Neural cell (in vitro differentiated cells): ENCODE measurements at regions not wholly inside any gene's neighbourhood (a gene's known extent, or its start where the extent isn't known, plus 50 kb on each side); places are given as distances from the start of the nearest gene placed in this dataset.

Source experiments
- H2AFZ ChIP-seq: fragments of 200-600, 300-800 bp; sonication (generic), shearing (Covaris generic); 2 replicates; pipeline ENCODE4 v1.6.0; 2014; ENCODE audit warnings: low read depth, mild to moderate bottlenecking, antibody characterized with exemption, low read length, moderate library complexity
- H3F3A ChIP-seq: fragments of 200-600 bp; shearing (Covaris generic); 2 replicates; pipeline ENCODE4 v1.6.1; 2016; ENCODE audit warnings: mild to moderate bottlenecking, moderate library complexity, mixed read lengths, antibody characterized with exemption, low read length; ENCODE audit not compliant: insufficient read depth, poor library complexity, severe bottlenecking
- H3K27ac ChIP-seq: fragments of 200-600, 300-800 bp; sonication (generic), shearing (Covaris generic); 2 replicates; pipeline ENCODE4 v1.5.1; 2014; ENCODE audit warnings: mild to moderate bottlenecking, low read length, moderate library complexity
- H3K27me3 ChIP-seq: fragments of 300-800, 200-600 bp; sonication (generic), shearing (Covaris generic); 2 replicates; pipeline ENCODE4 v1.6.0; 2014; ENCODE audit warnings: mild to moderate bottlenecking, low read depth, low read length, moderate library complexity; ENCODE audit not compliant: insufficient read depth
- H3K36me3 ChIP-seq: fragments of 300-800, 200-600 bp; sonication (generic), shearing (Covaris generic); 2 replicates; pipeline ENCODE4 v1.5.1; 2014; ENCODE audit warnings: mild to moderate bottlenecking, antibody characterized with exemption, low read length, moderate library complexity; ENCODE audit not compliant: insufficient read depth
- H3K4me2 ChIP-seq: fragments of 300-800, 200-600 bp; sonication (generic), shearing (Covaris generic); 2 replicates; pipeline ENCODE4 v1.6.0; 2014; ENCODE audit warnings: mild to moderate bottlenecking, low read length
- H3K4me3 ChIP-seq: fragments of 300-800, 200-600 bp; sonication (generic), shearing (Covaris generic); 2 replicates; pipeline ENCODE4 v1.5.1; 2014; ENCODE audit warnings: mild to moderate bottlenecking, low read length, moderate library complexity
- H3K79me2 ChIP-seq: fragments of 200-600 bp; shearing (Covaris generic); replicated peaks from 2 replicates; pipeline ENCODE4 v1.6.0; 2014; ENCODE audit warnings: mild to moderate bottlenecking, low read length, moderate library complexity; ENCODE audit not compliant: insufficient read depth
- H3K9ac ChIP-seq: fragments of 300-800, 200-600 bp; sonication (generic), shearing (Covaris generic); 2 replicates; pipeline ENCODE4 v1.6.1; 2016; ENCODE audit warnings: mild to moderate bottlenecking, low read length, mixed read lengths
- H3K9me2 ChIP-seq: fragments of 200-600 bp; shearing (Covaris generic); 2 replicates; pipeline ENCODE4 v1.6.1; 2016; ENCODE audit warnings: mild to moderate bottlenecking, low read length, mixed read lengths; ENCODE audit not compliant: insufficient read depth
- H3K9me3 ChIP-seq: fragments of 200-600, 300-800 bp; sonication (generic), shearing (Covaris generic); 2 replicates; pipeline ENCODE4 v1.6.1; 2016; ENCODE audit warnings: mild to moderate bottlenecking, mixed run types, low read length, moderate library complexity, mixed read lengths
- H4K20me1 ChIP-seq: fragments of 200-600 bp; shearing (Covaris generic); 2 replicates; pipeline ENCODE4 v1.6.1; 2016; ENCODE audit warnings: mild to moderate bottlenecking, mixed run types; ENCODE audit not compliant: insufficient read depth
- EP300 ChIP-seq: fragments of 450-650 bp; conservative IDR thresholded peaks from 2 replicates; pipeline ENCODE4 v1.6.1; 2014; ENCODE audit warnings: antibody characterized with exemption, mild to moderate bottlenecking, moderate library complexity; ENCODE audit not compliant: poor library complexity, severe bottlenecking
- EZH2 ChIP-seq: fragments of 200-600, 300-800 bp; shearing (Covaris generic), sonication (generic); IDR thresholded peaks from 2 replicates; pipeline ENCODE4 v1.6.1; 2014; ENCODE audit warnings: antibody characterized with exemption, low read length, borderline replicate concordance, mild to moderate bottlenecking; ENCODE audit not compliant: insufficient read depth, poor library complexity, severe bottlenecking
- MXI1 ChIP-seq: fragments of 450-650 bp; conservative IDR thresholded peaks from 2 replicates; pipeline ENCODE4 v1.6.1; 2014; ENCODE audit warnings: antibody characterized with exemption, mild to moderate bottlenecking; ENCODE audit not compliant: poor library complexity, severe bottlenecking
- POLR2AphosphoS5 ChIP-seq: IDR thresholded peaks from 2 replicates; pipeline ENCODE4 v1.6.1; 2012
- RAD21 ChIP-seq: fragments of 450-650 bp; conservative IDR thresholded peaks from 2 replicates; pipeline ENCODE4 v1.6.1; 2014; ENCODE audit warnings: antibody characterized with exemption, mild to moderate bottlenecking, moderate library complexity
- SMC3 ChIP-seq: fragments of 450-650 bp; conservative IDR thresholded peaks from 2 replicates; pipeline ENCODE4 v1.6.1; 2014; ENCODE audit warnings: antibody characterized with exemption, mild to moderate bottlenecking, moderate library complexity; ENCODE audit not compliant: poor library complexity
- TAF1 ChIP-seq: IDR thresholded peaks from 2 replicates; pipeline ENCODE4 v1.6.1; 2012; ENCODE audit warnings: low read depth
- TF ChIP-seq, protein P1 (sequence below): fragments of 450-650 bp; IDR thresholded peaks from 2 replicates; pipeline ENCODE4 v1.5.1; 2014; ENCODE audit warnings: antibody characterized with exemption, mild to moderate bottlenecking, moderate library complexity; ENCODE audit not compliant: poor library complexity, severe bottlenecking
- TF ChIP-seq, protein P2 (sequence below): IDR thresholded peaks from 2 replicates; pipeline ENCODE4 v1.6.1; 2012; ENCODE audit warnings: borderline replicate concordance

DNA sequence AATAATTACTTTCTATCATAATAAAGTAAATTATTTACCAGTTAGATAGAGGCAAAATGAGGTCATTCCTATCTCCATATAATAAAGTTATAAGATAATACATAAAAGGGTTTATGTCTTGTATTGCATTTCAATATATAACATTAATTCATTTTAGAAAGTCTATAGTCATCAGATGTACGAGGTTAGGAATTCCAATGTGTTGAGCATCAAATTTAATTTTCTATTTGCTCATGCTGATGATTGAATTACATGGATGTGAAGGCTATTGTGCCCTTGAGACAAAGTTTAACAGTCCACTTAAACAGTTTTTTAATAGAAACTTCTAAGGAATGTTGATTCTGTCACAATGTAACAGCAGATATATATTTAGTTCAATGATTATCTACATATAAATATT lies 678.3 kb upstream of the LRRN3 start:
- H3K4me2 ChIP-seq, result no peak overlapping the region
- TF ChIP-seq RAD21 (no peak), EP300 (no peak), SMC3 (no peak), POLR2AphosphoS5 (no peak), MXI1 (no peak), EZH2 (no peak), TAF1 (no peak)
- TF ChIP-seq, protein P1, sequence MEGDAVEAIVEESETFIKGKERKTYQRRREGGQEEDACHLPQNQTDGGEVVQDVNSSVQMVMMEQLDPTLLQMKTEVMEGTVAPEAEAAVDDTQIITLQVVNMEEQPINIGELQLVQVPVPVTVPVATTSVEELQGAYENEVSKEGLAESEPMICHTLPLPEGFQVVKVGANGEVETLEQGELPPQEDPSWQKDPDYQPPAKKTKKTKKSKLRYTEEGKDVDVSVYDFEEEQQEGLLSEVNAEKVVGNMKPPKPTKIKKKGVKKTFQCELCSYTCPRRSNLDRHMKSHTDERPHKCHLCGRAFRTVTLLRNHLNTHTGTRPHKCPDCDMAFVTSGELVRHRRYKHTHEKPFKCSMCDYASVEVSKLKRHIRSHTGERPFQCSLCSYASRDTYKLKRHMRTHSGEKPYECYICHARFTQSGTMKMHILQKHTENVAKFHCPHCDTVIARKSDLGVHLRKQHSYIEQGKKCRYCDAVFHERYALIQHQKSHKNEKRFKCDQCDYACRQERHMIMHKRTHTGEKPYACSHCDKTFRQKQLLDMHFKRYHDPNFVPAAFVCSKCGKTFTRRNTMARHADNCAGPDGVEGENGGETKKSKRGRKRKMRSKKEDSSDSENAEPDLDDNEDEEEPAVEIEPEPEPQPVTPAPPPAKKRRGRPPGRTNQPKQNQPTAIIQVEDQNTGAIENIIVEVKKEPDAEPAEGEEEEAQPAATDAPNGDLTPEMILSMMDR, result no peak
- TF ChIP-seq, protein P2, sequence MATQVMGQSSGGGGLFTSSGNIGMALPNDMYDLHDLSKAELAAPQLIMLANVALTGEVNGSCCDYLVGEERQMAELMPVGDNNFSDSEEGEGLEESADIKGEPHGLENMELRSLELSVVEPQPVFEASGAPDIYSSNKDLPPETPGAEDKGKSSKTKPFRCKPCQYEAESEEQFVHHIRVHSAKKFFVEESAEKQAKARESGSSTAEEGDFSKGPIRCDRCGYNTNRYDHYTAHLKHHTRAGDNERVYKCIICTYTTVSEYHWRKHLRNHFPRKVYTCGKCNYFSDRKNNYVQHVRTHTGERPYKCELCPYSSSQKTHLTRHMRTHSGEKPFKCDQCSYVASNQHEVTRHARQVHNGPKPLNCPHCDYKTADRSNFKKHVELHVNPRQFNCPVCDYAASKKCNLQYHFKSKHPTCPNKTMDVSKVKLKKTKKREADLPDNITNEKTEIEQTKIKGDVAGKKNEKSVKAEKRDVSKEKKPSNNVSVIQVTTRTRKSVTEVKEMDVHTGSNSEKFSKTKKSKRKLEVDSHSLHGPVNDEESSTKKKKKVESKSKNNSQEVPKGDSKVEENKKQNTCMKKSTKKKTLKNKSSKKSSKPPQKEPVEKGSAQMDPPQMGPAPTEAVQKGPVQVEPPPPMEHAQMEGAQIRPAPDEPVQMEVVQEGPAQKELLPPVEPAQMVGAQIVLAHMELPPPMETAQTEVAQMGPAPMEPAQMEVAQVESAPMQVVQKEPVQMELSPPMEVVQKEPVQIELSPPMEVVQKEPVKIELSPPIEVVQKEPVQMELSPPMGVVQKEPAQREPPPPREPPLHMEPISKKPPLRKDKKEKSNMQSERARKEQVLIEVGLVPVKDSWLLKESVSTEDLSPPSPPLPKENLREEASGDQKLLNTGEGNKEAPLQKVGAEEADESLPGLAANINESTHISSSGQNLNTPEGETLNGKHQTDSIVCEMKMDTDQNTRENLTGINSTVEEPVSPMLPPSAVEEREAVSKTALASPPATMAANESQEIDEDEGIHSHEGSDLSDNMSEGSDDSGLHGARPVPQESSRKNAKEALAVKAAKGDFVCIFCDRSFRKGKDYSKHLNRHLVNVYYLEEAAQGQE, result no peak
- no peak overlapping the region for H2AFZ ChIP-seq
- no peak overlapping the region for H3K27ac ChIP-seq
- H4K20me1 ChIP-seq, result no peaks in the 10 kb centered on the region
- H3K9me2 ChIP-seq, result no peaks in the 10 kb centered on the region
- H3K36me3 ChIP-seq, result no peaks in the 10 kb centered on the region
- H3K4me3 ChIP-seq, result no peak overlapping the region
- no peaks in the 10 kb centered on the region for H3F3A ChIP-seq
- no peaks in the 10 kb centered on the region for H3K9me3 ChIP-seq
- no peaks in the 10 kb centered on the region for H3K27me3 ChIP-seq
- H3K9ac ChIP-seq, result no peak overlapping the region
- no peaks in the 10 kb centered on the region for H3K79me2 ChIP-seq

DNA sequence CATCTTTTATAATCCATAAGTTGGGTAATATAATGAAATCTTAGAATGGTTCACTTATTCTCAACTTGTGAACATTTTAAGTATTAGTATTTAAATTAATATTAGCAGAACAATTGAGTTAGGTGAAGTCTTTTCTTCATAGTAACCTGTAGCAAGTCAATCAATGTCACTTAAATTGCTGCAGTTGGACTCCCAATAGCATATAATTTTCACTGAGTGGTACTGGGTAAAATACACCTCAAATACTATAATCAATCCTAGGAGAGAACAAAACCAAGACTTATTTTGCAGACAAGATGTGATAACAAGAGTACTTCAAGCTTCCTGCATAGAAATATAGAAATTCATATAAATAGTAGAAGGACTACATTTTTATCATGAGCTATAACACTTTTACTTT lies 677.9 kb upstream of the LRRN3 start:
- no peak overlapping the region for H3K4me2 ChIP-seq
- H3K9ac ChIP-seq, result no peak overlapping the region
- no peak for TF ChIP-seq TAF1
- no peak for TF ChIP-seq SMC3
- peak; percentile 60 for TF ChIP-seq EP300
- peak; percentile 83 for TF ChIP-seq POLR2AphosphoS5
- TF ChIP-seq, protein P2, result no peak
- TF ChIP-seq EZH2, result no peak
- TF ChIP-seq, protein P1, result no peak
- no peak for TF ChIP-seq MXI1
- TF ChIP-seq RAD21, result no peak
- H3K36me3 ChIP-seq, result no peaks in the 10 kb centered on the region
- no peak overlapping the region for H3K4me3 ChIP-seq
- no peak overlapping the region for H3K27ac ChIP-seq
- no peaks in the 10 kb centered on the region for H3K79me2 ChIP-seq
- no peaks in the 10 kb centered on the region for H3K27me3 ChIP-seq
- no peaks in the 10 kb centered on the region for H4K20me1 ChIP-seq
- H3K9me3 ChIP-seq, result no peaks in the 10 kb centered on the region
- no peaks in the 10 kb centered on the region for H3F3A ChIP-seq
- H3K9me2 ChIP-seq, result no peaks in the 10 kb centered on the region
- H2AFZ ChIP-seq, result no peak overlapping the region
